HL-60 (cell line): ENCODE measurements at regions not wholly inside any gene's neighbourhood (a gene's known extent, or its start where the extent isn't known, plus 50 kb on each side); places are given as distances from the start of the nearest gene placed in this dataset.

ENCODE experiments used
- DNase-seq, 2 experiments: peaks; one replicate each; pipeline ENCODE4 v3.0.0-alpha.2; 2010 to 2020; ENCODE audit warnings: low read depth in 1 of 2, low spot score in 1 of 2
- H3K27ac ChIP-seq: fragments of 250-450 bp; sonication (Bioruptor Pico); replicated peaks from 2 replicates; pipeline ENCODE4 v1.5.1; 2020; ENCODE audit warnings: mild to moderate bottlenecking, moderate library complexity
- H3K27me3 ChIP-seq: fragments of 250-450 bp; sonication (Bioruptor Pico); 2 replicates; pipeline ENCODE4 v1.5.1; 2021; ENCODE audit warnings: mild to moderate bottlenecking, moderate library complexity; ENCODE audit not compliant: insufficient read depth, poor library complexity, severe bottlenecking
- H3K4me3 ChIP-seq: replicated peaks from 2 replicates; pipeline ENCODE4 v1.5.1; 2011; ENCODE audit warnings: mild to moderate bottlenecking, control low read depth, low read length; ENCODE audit not compliant: insufficient read depth
- GABPA ChIP-seq: IDR thresholded peaks from 2 replicates; pipeline ENCODE4 v1.6.1; 2012; ENCODE audit warnings: low read depth
- POLR2AphosphoS5 ChIP-seq: IDR thresholded peaks from 2 replicates; pipeline ENCODE4 v1.6.1; 2012; ENCODE audit warnings: low read depth
- SPI1 ChIP-seq: IDR thresholded peaks from 2 replicates; pipeline ENCODE4 v1.6.1; 2012; ENCODE audit warnings: low read depth, mild to moderate bottlenecking, borderline replicate concordance
- TF ChIP-seq, protein P1 (sequence below): IDR thresholded peaks from one replicate; pipeline ENCODE4 v1.5.1; 2011; ENCODE audit warnings: low read length, control low read depth, inconsistent platforms; ENCODE audit not compliant: insufficient read depth
- TF ChIP-seq, protein P2 (sequence below): IDR thresholded peaks from 2 replicates; pipeline ENCODE4 v1.6.1; 2012; ENCODE audit warnings: low read depth; ENCODE audit not compliant: insufficient replicate concordance

DNA sequence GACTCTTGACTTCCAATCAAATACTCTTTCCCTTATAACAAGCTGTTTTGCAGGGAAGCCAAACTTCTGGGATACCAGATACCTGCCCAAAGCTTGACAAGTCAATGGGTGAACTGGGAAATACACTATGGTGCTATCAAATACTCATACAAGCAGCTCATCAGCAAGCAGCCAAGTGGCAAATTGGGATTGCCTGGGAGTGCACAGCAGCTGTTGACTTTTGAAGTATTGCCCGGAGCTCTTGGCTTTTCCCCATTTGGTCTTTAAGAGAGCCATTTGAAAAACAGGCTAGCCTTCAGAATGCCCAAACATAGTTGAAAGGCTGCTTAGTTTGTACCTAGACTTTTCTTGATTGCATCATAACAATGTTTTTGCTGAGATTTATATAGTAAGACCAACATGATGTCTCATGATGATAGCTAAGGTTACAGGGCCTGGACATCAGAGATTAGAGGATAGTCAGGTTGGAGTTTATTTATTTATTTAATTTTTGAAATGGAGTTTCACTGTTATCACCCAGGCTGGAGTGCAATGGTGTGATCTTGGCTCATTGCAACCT, 210.1 kb upstream of the ZNF608 start:
- no peak for DNase-seq
- no peaks in the 10 kb centered on the region for H3K27me3 ChIP-seq
- no peak for TF ChIP-seq POLR2AphosphoS5
- no peak for TF ChIP-seq GABPA
- TF ChIP-seq, protein P1, sequence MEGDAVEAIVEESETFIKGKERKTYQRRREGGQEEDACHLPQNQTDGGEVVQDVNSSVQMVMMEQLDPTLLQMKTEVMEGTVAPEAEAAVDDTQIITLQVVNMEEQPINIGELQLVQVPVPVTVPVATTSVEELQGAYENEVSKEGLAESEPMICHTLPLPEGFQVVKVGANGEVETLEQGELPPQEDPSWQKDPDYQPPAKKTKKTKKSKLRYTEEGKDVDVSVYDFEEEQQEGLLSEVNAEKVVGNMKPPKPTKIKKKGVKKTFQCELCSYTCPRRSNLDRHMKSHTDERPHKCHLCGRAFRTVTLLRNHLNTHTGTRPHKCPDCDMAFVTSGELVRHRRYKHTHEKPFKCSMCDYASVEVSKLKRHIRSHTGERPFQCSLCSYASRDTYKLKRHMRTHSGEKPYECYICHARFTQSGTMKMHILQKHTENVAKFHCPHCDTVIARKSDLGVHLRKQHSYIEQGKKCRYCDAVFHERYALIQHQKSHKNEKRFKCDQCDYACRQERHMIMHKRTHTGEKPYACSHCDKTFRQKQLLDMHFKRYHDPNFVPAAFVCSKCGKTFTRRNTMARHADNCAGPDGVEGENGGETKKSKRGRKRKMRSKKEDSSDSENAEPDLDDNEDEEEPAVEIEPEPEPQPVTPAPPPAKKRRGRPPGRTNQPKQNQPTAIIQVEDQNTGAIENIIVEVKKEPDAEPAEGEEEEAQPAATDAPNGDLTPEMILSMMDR = no peak
- TF ChIP-seq, protein P2, sequence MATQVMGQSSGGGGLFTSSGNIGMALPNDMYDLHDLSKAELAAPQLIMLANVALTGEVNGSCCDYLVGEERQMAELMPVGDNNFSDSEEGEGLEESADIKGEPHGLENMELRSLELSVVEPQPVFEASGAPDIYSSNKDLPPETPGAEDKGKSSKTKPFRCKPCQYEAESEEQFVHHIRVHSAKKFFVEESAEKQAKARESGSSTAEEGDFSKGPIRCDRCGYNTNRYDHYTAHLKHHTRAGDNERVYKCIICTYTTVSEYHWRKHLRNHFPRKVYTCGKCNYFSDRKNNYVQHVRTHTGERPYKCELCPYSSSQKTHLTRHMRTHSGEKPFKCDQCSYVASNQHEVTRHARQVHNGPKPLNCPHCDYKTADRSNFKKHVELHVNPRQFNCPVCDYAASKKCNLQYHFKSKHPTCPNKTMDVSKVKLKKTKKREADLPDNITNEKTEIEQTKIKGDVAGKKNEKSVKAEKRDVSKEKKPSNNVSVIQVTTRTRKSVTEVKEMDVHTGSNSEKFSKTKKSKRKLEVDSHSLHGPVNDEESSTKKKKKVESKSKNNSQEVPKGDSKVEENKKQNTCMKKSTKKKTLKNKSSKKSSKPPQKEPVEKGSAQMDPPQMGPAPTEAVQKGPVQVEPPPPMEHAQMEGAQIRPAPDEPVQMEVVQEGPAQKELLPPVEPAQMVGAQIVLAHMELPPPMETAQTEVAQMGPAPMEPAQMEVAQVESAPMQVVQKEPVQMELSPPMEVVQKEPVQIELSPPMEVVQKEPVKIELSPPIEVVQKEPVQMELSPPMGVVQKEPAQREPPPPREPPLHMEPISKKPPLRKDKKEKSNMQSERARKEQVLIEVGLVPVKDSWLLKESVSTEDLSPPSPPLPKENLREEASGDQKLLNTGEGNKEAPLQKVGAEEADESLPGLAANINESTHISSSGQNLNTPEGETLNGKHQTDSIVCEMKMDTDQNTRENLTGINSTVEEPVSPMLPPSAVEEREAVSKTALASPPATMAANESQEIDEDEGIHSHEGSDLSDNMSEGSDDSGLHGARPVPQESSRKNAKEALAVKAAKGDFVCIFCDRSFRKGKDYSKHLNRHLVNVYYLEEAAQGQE = no peak
- no peak for TF ChIP-seq SPI1
- H3K4me3 ChIP-seq = no peak overlapping the region
- no peak overlapping the region for H3K27ac ChIP-seq

- Histone ChIP-seq H3K27ac (no peak overlapping the region), H3K27me3 (no peaks in the 10 kb centered on the region), H3K4me3 (no peak overlapping the region)
- DNase-seq = no peak
- no peak for TF ChIP-seq SPI1
- TF ChIP-seq, protein P2 = no peak
- no peak for TF ChIP-seq GABPA
These were observed 210.6 kb upstream of the ZNF608 start for GRCh38 chr5:124957063-124957462.

DNA sequence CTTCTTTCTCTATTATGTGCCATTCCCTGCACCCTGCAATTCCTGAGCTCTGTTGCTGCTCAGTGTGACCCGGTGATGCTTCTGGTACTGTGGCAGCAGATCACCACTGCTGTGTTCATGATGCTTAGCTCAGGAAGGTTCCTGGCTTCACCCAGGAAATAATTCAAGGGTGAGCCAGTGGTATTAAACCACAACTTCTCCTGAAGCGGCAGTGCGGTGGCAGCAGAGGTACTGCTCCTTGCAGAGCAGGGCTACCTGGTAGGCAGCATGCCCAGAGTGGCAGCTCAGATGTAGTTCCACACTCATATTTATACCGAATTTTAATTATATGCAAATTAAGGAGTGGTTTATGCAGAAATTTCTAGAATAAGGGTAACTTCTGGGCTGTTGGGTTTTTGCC, 213.8 kb upstream of the ZNF608 start:
- no peaks in the 10 kb centered on the region for H3K27me3 ChIP-seq
- no peak for DNase-seq
- H3K4me3 ChIP-seq = no peak overlapping the region
- TF ChIP-seq, protein P1 = no peak
- no peak for TF ChIP-seq SPI1
- TF ChIP-seq, protein P2 = no peak
- no peak for TF ChIP-seq POLR2AphosphoS5
- TF ChIP-seq GABPA = no peak
- H3K27ac ChIP-seq = no peak overlapping the region

- no peak overlapping the region for H3K4me3 ChIP-seq
- peak in 1 of 2 experiments; percentile 5 for DNase-seq
- TF ChIP-seq, protein P2 = no peak
- TF ChIP-seq POLR2AphosphoS5 (no peak), SPI1 (no peak), GABPA (no peak)
- TF ChIP-seq, protein P1 = no peak
- H3K27ac ChIP-seq = no peak overlapping the region
- H3K27me3 ChIP-seq = no peaks in the 10 kb centered on the region
These were observed 215.1 kb upstream of the ZNF608 start for GRCh38 chr5:124961521-124961920.
